PC-9 (cell line): ENCODE measurements at regions not wholly inside any gene's neighbourhood (a gene's known extent, or its start where the extent isn't known, plus 50 kb on each side); places are given as distances from the start of the nearest gene placed in this dataset.

Experiments
- BruUV-seq: library from RNA; stranded (reverse); fragments of 400-500 nt; replicated peaks from 2 replicates; lab custom pipeline; 2021; lab: Mats Ljungman, UMichigan
- CTCF ChIA-PET: fragments of 300-600 bp; sonication (Branson Sonifier 250); formaldehyde crosslinking; loops from one replicate; lab custom pipeline; 2022; ENCODE audit warnings: antibody characterized with exemption; lab: Charles Lee
- POLR2A ChIA-PET: fragments of 300-600 bp; sonication (Branson Sonifier 250); formaldehyde crosslinking; loops from one replicate; lab custom pipeline; 2022; ENCODE audit warnings: antibody characterized with exemption; ENCODE audit not compliant: unreplicated experiment; lab: Charles Lee
- DNase-seq, 2 experiments: peaks; one replicate each; pipeline versions ENCODE4 v3.0.0 to v3.0.0-alpha.2; 2015 to 2022; ENCODE audit warnings: mixed read lengths in 1 of 2
- H2AFZ ChIP-seq: fragments of 200-600 bp; sonication (generic); 2 replicates; pipeline ENCODE4 v1.8.1; 2017; ENCODE audit warnings: antibody characterized with exemption
- H3F3A ChIP-seq: fragments of 200-600 bp; sonication (generic); 2 replicates; pipeline ENCODE4 v1.8.1; 2017; ENCODE audit warnings: antibody characterized with exemption, mild to moderate bottlenecking, low read depth; ENCODE audit not compliant: insufficient read depth
- H3K27ac ChIP-seq: fragments of 200-600 bp; sonication (generic); 2 replicates; pipeline ENCODE4 v1.6.1; 2016; ENCODE audit warnings: mixed run types
- H3K27me3 ChIP-seq: fragments of 200-600 bp; sonication (generic); 2 replicates; pipeline ENCODE4 v1.6.1; 2016; ENCODE audit warnings: low read depth, mixed run types; ENCODE audit not compliant: insufficient read depth
- H3K36me3 ChIP-seq: fragments of 200-600 bp; sonication (generic); 2 replicates; pipeline ENCODE4 v1.6.1; 2016; ENCODE audit warnings: low read depth, mixed run types
- H3K4me1 ChIP-seq: fragments of 200-600 bp; sonication (generic); replicated peaks from 2 replicates; pipeline ENCODE4 v1.6.1; 2016; ENCODE audit warnings: mixed run types; ENCODE audit not compliant: insufficient read depth
- H3K4me2 ChIP-seq: fragments of 200-600 bp; sonication (generic); 2 replicates; pipeline ENCODE4 v1.6.1; 2017; ENCODE audit warnings: mixed run types
- H3K4me3 ChIP-seq: fragments of 200-600 bp; sonication (generic); 2 replicates; pipeline ENCODE4 v1.6.1; 2016; ENCODE audit warnings: mixed run types
- H3K79me2 ChIP-seq: fragments of 200-600 bp; sonication (generic); 2 replicates; pipeline ENCODE4 v1.6.1; 2017; ENCODE audit warnings: low read depth, mixed run types
- H3K9me2 ChIP-seq: fragments of 200-600 bp; sonication (generic); 2 replicates; pipeline ENCODE4 v1.8.1; 2017; ENCODE audit warnings: mild to moderate bottlenecking; ENCODE audit not compliant: insufficient read depth
- H3K9me3 ChIP-seq: fragments of 200-600 bp; sonication (generic); 2 replicates; pipeline ENCODE4 v1.8.1; 2016; ENCODE audit warnings: low read depth; ENCODE audit not compliant: insufficient read depth
- H4K20me1 ChIP-seq: fragments of 200-600 bp; sonication (generic); 2 replicates; pipeline ENCODE4 v1.8.1; 2017; ENCODE audit not compliant: insufficient read depth
- EZH2 ChIP-seq: fragments of 200-600 bp; sonication (generic); IDR thresholded peaks from 2 replicates; pipeline ENCODE4 v1.8.0; 2017; ENCODE audit warnings: antibody characterized with exemption, low read depth
- intact Hi-C: fragments of 100-400 bp; cut with micrococcal nuclease; formaldehyde crosslinking; loops from one replicate; pipeline ENCODE4 v1.10.0; 2022; ENCODE audit not compliant: unreplicated experiment
- TF ChIP-seq, protein P1 (sequence below): fragments of 200-600 bp; sonication (generic); conservative IDR thresholded peaks from 2 replicates; pipeline ENCODE4 v1.6.1; 2017; ENCODE audit warnings: mixed run types, antibody characterized with exemption, mild to moderate bottlenecking, moderate library complexity

DNA sequence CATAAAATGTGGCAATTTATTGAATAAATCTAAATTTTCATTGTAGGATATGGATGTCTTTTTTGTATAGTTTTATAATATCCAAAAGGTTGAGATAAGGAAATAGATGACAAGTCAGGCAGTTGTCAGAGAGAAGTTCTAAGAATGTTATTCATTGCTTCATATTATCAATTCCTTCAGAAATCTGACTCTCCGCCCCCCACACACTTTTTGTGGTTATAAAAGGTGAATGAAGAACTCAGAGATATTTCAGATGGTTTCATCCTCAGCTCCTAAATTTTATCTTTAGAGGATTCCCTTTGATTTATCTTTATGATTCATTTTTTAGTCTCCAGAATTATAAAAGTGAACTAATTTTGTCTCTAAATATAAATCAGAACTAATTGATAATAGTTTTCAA, 136.1 kb upstream of the NOX3 start:
- ChIA-PET POLR2A (no interaction called here), CTCF (no interaction called here)
- no peaks in the 10 kb centered on the region for H3K9me2 ChIP-seq
- no peaks in the 10 kb centered on the region for H3K36me3 ChIP-seq
- H3K4me3 ChIP-seq: no peak overlapping the region
- H3K4me2 ChIP-seq: no peak overlapping the region
- TF ChIP-seq, protein P1, sequence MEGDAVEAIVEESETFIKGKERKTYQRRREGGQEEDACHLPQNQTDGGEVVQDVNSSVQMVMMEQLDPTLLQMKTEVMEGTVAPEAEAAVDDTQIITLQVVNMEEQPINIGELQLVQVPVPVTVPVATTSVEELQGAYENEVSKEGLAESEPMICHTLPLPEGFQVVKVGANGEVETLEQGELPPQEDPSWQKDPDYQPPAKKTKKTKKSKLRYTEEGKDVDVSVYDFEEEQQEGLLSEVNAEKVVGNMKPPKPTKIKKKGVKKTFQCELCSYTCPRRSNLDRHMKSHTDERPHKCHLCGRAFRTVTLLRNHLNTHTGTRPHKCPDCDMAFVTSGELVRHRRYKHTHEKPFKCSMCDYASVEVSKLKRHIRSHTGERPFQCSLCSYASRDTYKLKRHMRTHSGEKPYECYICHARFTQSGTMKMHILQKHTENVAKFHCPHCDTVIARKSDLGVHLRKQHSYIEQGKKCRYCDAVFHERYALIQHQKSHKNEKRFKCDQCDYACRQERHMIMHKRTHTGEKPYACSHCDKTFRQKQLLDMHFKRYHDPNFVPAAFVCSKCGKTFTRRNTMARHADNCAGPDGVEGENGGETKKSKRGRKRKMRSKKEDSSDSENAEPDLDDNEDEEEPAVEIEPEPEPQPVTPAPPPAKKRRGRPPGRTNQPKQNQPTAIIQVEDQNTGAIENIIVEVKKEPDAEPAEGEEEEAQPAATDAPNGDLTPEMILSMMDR: no peak
- no peak for TF ChIP-seq EZH2
- no peaks in the 10 kb centered on the region for H3K27me3 ChIP-seq
- H3K27ac ChIP-seq: no peak overlapping the region
- BruUV-seq: no TSS peak
- no peaks in the 10 kb centered on the region for H3K79me2 ChIP-seq
- no peaks in the 10 kb centered on the region for H3F3A ChIP-seq
- intact Hi-C loops: no loop called here
- no peaks in the 10 kb centered on the region; the same call in 1 of the 2 replicates for H3K9me3 ChIP-seq
- no peak overlapping the region for H2AFZ ChIP-seq
- no peak for DNase-seq
- no peaks in the 10 kb centered on the region for H4K20me1 ChIP-seq
- no peaks in the 10 kb centered on the region for H3K4me1 ChIP-seq

DNA sequence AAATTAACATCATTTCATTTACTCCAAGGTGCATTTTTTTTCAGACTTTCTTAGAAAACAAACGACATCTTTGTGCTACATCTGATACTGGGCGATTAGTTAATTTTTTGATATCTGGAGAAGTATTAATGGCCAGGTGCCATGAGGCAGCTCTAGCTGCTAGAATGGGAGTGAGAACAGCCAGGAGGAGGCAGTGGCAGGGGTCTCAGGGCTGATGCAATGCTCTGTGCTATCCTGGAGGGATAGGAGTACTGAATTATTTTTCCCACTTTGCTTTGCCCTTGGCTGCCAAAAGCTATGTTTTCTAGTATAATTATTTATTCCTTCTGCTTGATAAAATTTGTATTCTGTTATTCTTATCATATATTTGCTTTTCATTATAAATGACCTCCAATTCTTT, 133.6 kb upstream of the NOX3 start:
- intact Hi-C loops: no loop called here
- Histone ChIP-seq H3K79me2 (no peaks in the 10 kb centered on the region), H3K36me3 (no peaks in the 10 kb centered on the region), H3K4me2 (no peak overlapping the region), H3K4me1 (no peaks in the 10 kb centered on the region), H3K27me3 (no peaks in the 10 kb centered on the region), H3K9me3 (no peaks in the 10 kb centered on the region; the same call in 1 of the 2 replicates), H2AFZ (no peak overlapping the region), H3K9me2 (no peaks in the 10 kb centered on the region), H4K20me1 (no peaks in the 10 kb centered on the region), H3F3A (no peaks in the 10 kb centered on the region), H3K27ac (no peak overlapping the region), H3K4me3 (no peak overlapping the region)
- no peak for TF ChIP-seq EZH2
- no TSS peak for BruUV-seq
- no peak for DNase-seq
- ChIA-PET CTCF (no interaction called here), POLR2A (interaction anchor here (0.6 kb wide), 1 partner anchor 140 kb away, joined by 9 read pairs; no protein-coding TSS in a partner anchor)

DNA sequence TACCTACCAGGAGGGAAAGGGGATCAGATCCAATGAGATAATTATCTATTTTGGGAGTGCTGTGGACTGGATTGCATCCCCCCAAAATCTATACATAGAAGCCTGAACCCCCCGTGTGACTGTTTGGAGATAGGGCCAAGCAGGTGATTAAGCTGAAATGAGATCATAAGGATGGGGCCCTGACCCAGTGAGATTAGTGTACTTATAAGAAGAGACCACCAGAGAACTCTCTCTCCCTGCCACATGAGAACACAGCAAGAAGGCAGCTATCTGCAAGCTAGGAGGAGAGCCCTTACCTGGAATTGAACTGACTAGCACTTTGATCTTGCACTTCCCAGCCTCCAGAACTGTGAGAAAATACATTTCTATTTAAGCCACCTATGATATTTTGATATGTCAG, 132.2 kb upstream of the NOX3 start:
- Histone ChIP-seq H3F3A (no peaks in the 10 kb centered on the region), H3K4me3 (no peak overlapping the region), H3K36me3 (no peaks in the 10 kb centered on the region), H3K9me3 (peaks cover 3% of the 10 kb centered on the region; the same call in 1 of the 2 replicates), H3K4me2 (no peak overlapping the region), H3K27ac (no peak overlapping the region), H3K79me2 (no peaks in the 10 kb centered on the region), H4K20me1 (no peaks in the 10 kb centered on the region), H3K27me3 (no peaks in the 10 kb centered on the region), H3K9me2 (no peaks in the 10 kb centered on the region), H3K4me1 (no peaks in the 10 kb centered on the region), H2AFZ (no peak overlapping the region)
- intact Hi-C loops: no loop called here
- no TSS peak for BruUV-seq
- CTCF ChIA-PET: no interaction called here
- TF ChIP-seq EZH2: no peak
- TF ChIP-seq, protein P1: no peak
- POLR2A ChIA-PET: no interaction called here
- no peak for DNase-seq

DNA sequence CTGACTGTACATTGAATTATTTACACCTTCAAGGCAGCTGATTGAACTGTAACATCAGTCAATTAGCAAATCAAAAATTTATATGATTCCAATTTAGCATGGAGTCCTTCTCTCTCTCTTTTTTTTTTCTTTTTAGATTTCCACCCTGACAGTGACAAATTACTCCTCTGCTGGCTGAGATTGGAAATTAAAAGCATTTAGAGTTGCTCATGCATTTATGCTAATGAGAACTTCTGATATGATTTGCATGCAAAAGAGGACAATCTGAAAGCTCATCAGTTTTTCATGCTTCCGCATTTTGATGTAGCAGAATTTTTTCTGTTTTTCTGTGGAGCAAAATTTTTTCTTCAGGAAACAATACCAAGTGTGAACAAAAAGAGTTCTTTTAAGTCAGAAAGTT, 130.5 kb upstream of the NOX3 start:
- TF ChIP-seq, protein P1: no peak
- no peak for TF ChIP-seq EZH2
- no peak overlapping the region for H3K4me3 ChIP-seq

More for the DNA sequence above, 130.5 kb upstream of the NOX3 start:
- H3K27ac ChIP-seq: no peak overlapping the region
- no peaks in the 10 kb centered on the region for H3K9me2 ChIP-seq
- no peak overlapping the region for H3K4me2 ChIP-seq
- no peak for DNase-seq
- ChIA-PET POLR2A (no interaction called here), CTCF (no interaction called here)
- no peaks in the 10 kb centered on the region for H3F3A ChIP-seq
- H3K36me3 ChIP-seq: no peaks in the 10 kb centered on the region
- BruUV-seq: no TSS peak
- H3K79me2 ChIP-seq: no peaks in the 10 kb centered on the region
- H3K4me1 ChIP-seq: no peaks in the 10 kb centered on the region
- H4K20me1 ChIP-seq: no peaks in the 10 kb centered on the region
- H3K27me3 ChIP-seq: no peaks in the 10 kb centered on the region
- H3K9me3 ChIP-seq: 0 out of 2 replicates have a peak, but pooled peaks cover 3% of the 10 kb centered on the region
- intact Hi-C loops: no loop called here
- H2AFZ ChIP-seq: no peak overlapping the region
